ENCODE measurements at regions not wholly inside any gene's neighbourhood (a gene's known extent, or its start where the extent isn't known, plus 50 kb on each side); places are given as distances from the start of the nearest gene placed in this dataset.

DNA sequence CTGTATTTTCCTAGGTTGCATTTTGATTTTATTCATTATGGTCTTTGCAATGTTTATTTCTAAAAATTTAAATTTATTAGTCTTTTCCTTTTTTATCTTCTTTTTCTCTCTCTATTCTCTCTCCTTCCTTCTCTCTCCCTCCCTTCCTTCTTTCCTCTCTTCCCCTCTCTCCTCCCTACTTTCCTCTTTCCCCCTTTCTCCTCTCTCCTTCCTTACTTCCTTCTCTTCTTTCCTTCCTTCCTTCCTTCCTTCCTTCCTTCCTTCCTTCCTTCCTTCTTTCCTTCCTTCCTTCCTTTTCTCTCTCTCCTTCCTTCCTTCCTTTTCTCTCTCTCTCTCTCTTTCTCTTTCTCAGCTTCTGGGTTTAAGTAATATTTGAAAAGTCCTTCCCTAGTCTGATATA is 72.8 kb upstream of the RASGRF1 start:
- POLR2A ChIA-PET, result no interaction called here
- no peak overlapping the region for H3K4me2 ChIP-seq
- no peak overlapping the region for H3K4me3 ChIP-seq (ENCODE audit: low read depth in 2 of 2, low read length in 1 of 2)
- no peaks in the 10 kb centered on the region for H3F3A ChIP-seq (replicated peaks; ENCODE audit: insufficient read depth)
- no peaks in the 10 kb centered on the region for H3K36me3 ChIP-seq (replicated peaks in 1 of 2; ENCODE audit: control insufficient read depth in 1 of 2, insufficient read depth in 2 of 2, low read length in 1 of 2)
- CTCF ChIA-PET, result interaction anchor here (0.6 to 1.2 kb wide), 3 partner anchors 9 to 27 kb away, joined by 3 to 4 read pairs (median 3); no protein-coding TSS in a partner anchor
- no peaks in the 10 kb centered on the region for H3K79me2 ChIP-seq (ENCODE audit: insufficient read depth)
- no peak for TF ChIP-seq RFX5 (IDR thresholded peaks at IDR 0.05; ENCODE audit: low read length)
- TF ChIP-seq RCOR1 (IDR thresholded peaks at IDR 0.05; ENCODE audit: low read length), result no peak
- no peak for TF ChIP-seq YY1 (IDR thresholded peaks at IDR 0.05; ENCODE audit: low read depth)
- TF ChIP-seq RXRA (IDR thresholded peaks at IDR 0.05; ENCODE audit: borderline replicate concordance, low read depth), result no peak
- TF ChIP-seq NFIC (IDR thresholded peaks at IDR 0.05; ENCODE audit: borderline replicate concordance), result no peak
- TF ChIP-seq JUND (IDR thresholded peaks at IDR 0.05), result no peak
- TF ChIP-seq SMC3 (IDR thresholded peaks at IDR 0.05; ENCODE audit: low read depth, low read length), result no peak
- TF ChIP-seq, protein P1, sequence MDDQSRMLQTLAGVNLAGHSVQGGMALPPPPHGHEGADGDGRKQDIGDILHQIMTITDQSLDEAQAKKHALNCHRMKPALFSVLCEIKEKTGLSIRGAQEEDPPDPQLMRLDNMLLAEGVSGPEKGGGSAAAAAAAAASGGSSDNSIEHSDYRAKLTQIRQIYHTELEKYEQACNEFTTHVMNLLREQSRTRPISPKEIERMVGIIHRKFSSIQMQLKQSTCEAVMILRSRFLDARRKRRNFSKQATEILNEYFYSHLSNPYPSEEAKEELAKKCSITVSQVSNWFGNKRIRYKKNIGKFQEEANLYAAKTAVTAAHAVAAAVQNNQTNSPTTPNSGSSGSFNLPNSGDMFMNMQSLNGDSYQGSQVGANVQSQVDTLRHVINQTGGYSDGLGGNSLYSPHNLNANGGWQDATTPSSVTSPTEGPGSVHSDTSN (IDR thresholded peaks at IDR 0.05), result no peak
- no peak for TF ChIP-seq POLR2AphosphoS5 (IDR thresholded peaks at IDR 0.05; ENCODE audit: low read depth, low read length)
- no peak for TF ChIP-seq RAD21 (IDR thresholded peaks at IDR 0.05; ENCODE audit: low read length)
- TF ChIP-seq, protein P2, sequence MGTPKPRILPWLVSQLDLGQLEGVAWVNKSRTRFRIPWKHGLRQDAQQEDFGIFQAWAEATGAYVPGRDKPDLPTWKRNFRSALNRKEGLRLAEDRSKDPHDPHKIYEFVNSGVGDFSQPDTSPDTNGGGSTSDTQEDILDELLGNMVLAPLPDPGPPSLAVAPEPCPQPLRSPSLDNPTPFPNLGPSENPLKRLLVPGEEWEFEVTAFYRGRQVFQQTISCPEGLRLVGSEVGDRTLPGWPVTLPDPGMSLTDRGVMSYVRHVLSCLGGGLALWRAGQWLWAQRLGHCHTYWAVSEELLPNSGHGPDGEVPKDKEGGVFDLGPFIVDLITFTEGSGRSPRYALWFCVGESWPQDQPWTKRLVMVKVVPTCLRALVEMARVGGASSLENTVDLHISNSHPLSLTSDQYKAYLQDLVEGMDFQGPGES (IDR thresholded peaks at IDR 0.05; ENCODE audit: low read depth, low read length), result no peak
- no peak for TF ChIP-seq FOSL2 (IDR thresholded peaks at IDR 0.05; ENCODE audit: borderline replicate concordance, low read depth)
- no peak for TF ChIP-seq SIN3A (IDR thresholded peaks at IDR 0.05; ENCODE audit: borderline replicate concordance, low read depth, low read length)
- TF ChIP-seq, protein P3, sequence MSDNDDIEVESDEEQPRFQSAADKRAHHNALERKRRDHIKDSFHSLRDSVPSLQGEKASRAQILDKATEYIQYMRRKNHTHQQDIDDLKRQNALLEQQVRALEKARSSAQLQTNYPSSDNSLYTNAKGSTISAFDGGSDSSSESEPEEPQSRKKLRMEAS (IDR thresholded peaks at IDR 0.05; ENCODE audit: low read depth), result no peak
- TF ChIP-seq MXI1 (IDR thresholded peaks at IDR 0.05; ENCODE audit: low read depth, low read length), result no peak
- TF ChIP-seq, protein P4, sequence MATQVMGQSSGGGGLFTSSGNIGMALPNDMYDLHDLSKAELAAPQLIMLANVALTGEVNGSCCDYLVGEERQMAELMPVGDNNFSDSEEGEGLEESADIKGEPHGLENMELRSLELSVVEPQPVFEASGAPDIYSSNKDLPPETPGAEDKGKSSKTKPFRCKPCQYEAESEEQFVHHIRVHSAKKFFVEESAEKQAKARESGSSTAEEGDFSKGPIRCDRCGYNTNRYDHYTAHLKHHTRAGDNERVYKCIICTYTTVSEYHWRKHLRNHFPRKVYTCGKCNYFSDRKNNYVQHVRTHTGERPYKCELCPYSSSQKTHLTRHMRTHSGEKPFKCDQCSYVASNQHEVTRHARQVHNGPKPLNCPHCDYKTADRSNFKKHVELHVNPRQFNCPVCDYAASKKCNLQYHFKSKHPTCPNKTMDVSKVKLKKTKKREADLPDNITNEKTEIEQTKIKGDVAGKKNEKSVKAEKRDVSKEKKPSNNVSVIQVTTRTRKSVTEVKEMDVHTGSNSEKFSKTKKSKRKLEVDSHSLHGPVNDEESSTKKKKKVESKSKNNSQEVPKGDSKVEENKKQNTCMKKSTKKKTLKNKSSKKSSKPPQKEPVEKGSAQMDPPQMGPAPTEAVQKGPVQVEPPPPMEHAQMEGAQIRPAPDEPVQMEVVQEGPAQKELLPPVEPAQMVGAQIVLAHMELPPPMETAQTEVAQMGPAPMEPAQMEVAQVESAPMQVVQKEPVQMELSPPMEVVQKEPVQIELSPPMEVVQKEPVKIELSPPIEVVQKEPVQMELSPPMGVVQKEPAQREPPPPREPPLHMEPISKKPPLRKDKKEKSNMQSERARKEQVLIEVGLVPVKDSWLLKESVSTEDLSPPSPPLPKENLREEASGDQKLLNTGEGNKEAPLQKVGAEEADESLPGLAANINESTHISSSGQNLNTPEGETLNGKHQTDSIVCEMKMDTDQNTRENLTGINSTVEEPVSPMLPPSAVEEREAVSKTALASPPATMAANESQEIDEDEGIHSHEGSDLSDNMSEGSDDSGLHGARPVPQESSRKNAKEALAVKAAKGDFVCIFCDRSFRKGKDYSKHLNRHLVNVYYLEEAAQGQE (IDR thresholded peaks at IDR 0.05; ENCODE audit: low read depth, low read length), result no peak
- no peak for TF ChIP-seq FOXJ3 (CRISPR knock-in tag; IDR thresholded peaks at IDR 0.05)
- no peak for TF ChIP-seq EP300 (IDR thresholded peaks at IDR 0.05; ENCODE audit: borderline replicate concordance in 1 of 2, low read depth in 1 of 2, low read length in 1 of 2)
- no peak for TF ChIP-seq GATA2 (CRISPR knock-in tag; IDR thresholded peaks at IDR 0.05)
- no peaks in the 10 kb centered on the region for H4K20me1 ChIP-seq (ENCODE audit: insufficient read depth)
- H2AFZ ChIP-seq (ENCODE audit: low read depth), result no peak overlapping the region
- no peaks in the 10 kb centered on the region for H3K9me2 ChIP-seq
- H3K9me3 ChIP-seq, result no peaks in the 10 kb centered on the region
- no peak overlapping the region for H3K27ac ChIP-seq (ENCODE audit: low read depth in 2 of 2, low read length in 1 of 2)
- no peaks in the 10 kb centered on the region; the same call in 1 of the 2 replicates for H3K27me3 ChIP-seq (ENCODE audit: insufficient read depth)
- H3K9ac ChIP-seq, result no peak overlapping the region
- no peaks in the 10 kb centered on the region for H3K4me1 ChIP-seq (ENCODE audit: control insufficient read depth in 1 of 2, insufficient read depth in 2 of 2, low read depth in 1 of 2, low read length in 1 of 2)
- no peak for DNase-seq
